ENCODE measurements at regions not wholly inside any gene's neighbourhood (a gene's known extent, or its start where the extent isn't known, plus 50 kb on each side); places are given as distances from the start of the nearest gene placed in this dataset.

- Mint-ChIP-seq H3K27me3 (ENCODE audit: low read depth, unreplicated experiment) (peaks cover 3% of the 10 kb centered on the region), H3K4me3 (ENCODE audit: unreplicated experiment) (no peak overlapping the region), H3K4me1 (ENCODE audit: low read depth, unreplicated experiment) (no peaks in the 10 kb centered on the region), H3K27ac (ENCODE audit: unreplicated experiment) (no peak overlapping the region), H3K9me3 (ENCODE audit: unreplicated experiment) (peaks cover 4% of the 10 kb centered on the region), H3K36me3 (ENCODE audit: low read depth, unreplicated experiment) (no peaks in the 10 kb centered on the region)
- Histone ChIP-seq H3K79me2 (ENCODE audit: insufficient read depth, low read length) (no peaks in the 10 kb centered on the region), H3K9ac (ENCODE audit: low read length) (no peak overlapping the region), H3K27me3 (ENCODE audit: insufficient read depth, low read length) (no peaks in the 10 kb centered on the region), H3K36me3 (ENCODE audit: insufficient read depth, low read length) (no peaks in the 10 kb centered on the region), H3K4me2 (ENCODE audit: low read length) (no peak overlapping the region), H2AFZ (ENCODE audit: low read depth, low read length) (no peak overlapping the region), H3K9me3 (ENCODE audit: insufficient read depth, low read depth, low read length) (no peaks in the 10 kb centered on the region), H3K4me1 (ENCODE audit: insufficient read depth, low read length) (no peaks in the 10 kb centered on the region), H3K4me3 (ENCODE audit: insufficient read depth, low read depth, low read length) (no peak overlapping the region), H3K27ac (ENCODE audit: low read depth, low read length) (no peak overlapping the region), H4K20me1 (ENCODE audit: insufficient read depth, low read length) (no peaks in the 10 kb centered on the region)
- FAIRE-seq (no peak), DNase-seq (ENCODE audit: low read depth) (no peak)
- TF ChIP-seq CTCF (IDR thresholded peaks at IDR 0.05; ENCODE audit: insufficient read depth, low read depth, low read length) (no peak), EZH2 (IDR thresholded peaks at IDR 0.05; ENCODE audit: insufficient read depth, low read length) (no peak)
These were observed 172.8 kb upstream of the KCTD3 start for GRCh38 chr1:215394084-215394991.

GRCh38 chr1:215397106-215397505 lies 170.0 kb upstream of the KCTD3 start:
- Mint-ChIP-seq H3K27ac (ENCODE audit: unreplicated experiment) (no peak overlapping the region), H3K4me3 (ENCODE audit: unreplicated experiment) (no peak overlapping the region), H3K27me3 (ENCODE audit: low read depth, unreplicated experiment) (peaks cover 3% of the 10 kb centered on the region), H3K36me3 (ENCODE audit: low read depth, unreplicated experiment) (no peaks in the 10 kb centered on the region), H3K9me3 (ENCODE audit: unreplicated experiment) (peaks cover 4% of the 10 kb centered on the region), H3K4me1 (ENCODE audit: low read depth, unreplicated experiment) (no peaks in the 10 kb centered on the region)
- TF ChIP-seq CTCF (IDR thresholded peaks at IDR 0.05; ENCODE audit: insufficient read depth, low read depth, low read length) (no peak), EZH2 (IDR thresholded peaks at IDR 0.05; ENCODE audit: insufficient read depth, low read length) (no peak)
- no peaks in the 10 kb centered on the region for H3K9me3 ChIP-seq (ENCODE audit: insufficient read depth, low read depth, low read length)
- no peaks in the 10 kb centered on the region for H3K4me1 ChIP-seq (ENCODE audit: insufficient read depth, low read length)
- FAIRE-seq (no peak), DNase-seq (ENCODE audit: low read depth) (no peak)
- H3K4me3 ChIP-seq (ENCODE audit: insufficient read depth, low read depth, low read length) = no peak overlapping the region
- H2AFZ ChIP-seq (ENCODE audit: low read depth, low read length) = no peak overlapping the region
- H3K27ac ChIP-seq (ENCODE audit: low read depth, low read length) = no peak overlapping the region
- no peaks in the 10 kb centered on the region for H4K20me1 ChIP-seq (ENCODE audit: insufficient read depth, low read length)
- H3K4me2 ChIP-seq (ENCODE audit: low read length) = no peak overlapping the region
- H3K27me3 ChIP-seq (ENCODE audit: insufficient read depth, low read length) = no peaks in the 10 kb centered on the region
- H3K9ac ChIP-seq (ENCODE audit: low read length) = no peak overlapping the region
- no peaks in the 10 kb centered on the region for H3K36me3 ChIP-seq (ENCODE audit: insufficient read depth, low read length)
- H3K79me2 ChIP-seq (ENCODE audit: insufficient read depth, low read length) = no peaks in the 10 kb centered on the region

- no peaks in the 10 kb centered on the region for H3K9me3 ChIP-seq (ENCODE audit: insufficient read depth, low read depth, low read length)
- H4K20me1 ChIP-seq (ENCODE audit: insufficient read depth, low read length) = no peaks in the 10 kb centered on the region
- peaks cover 3% of the 10 kb centered on the region for H3K27me3 Mint-ChIP-seq (ENCODE audit: low read depth, unreplicated experiment)
- no peak overlapping the region for H3K9ac ChIP-seq (ENCODE audit: low read length)
- no peaks in the 10 kb centered on the region for H3K36me3 Mint-ChIP-seq (ENCODE audit: low read depth, unreplicated experiment)
- H3K79me2 ChIP-seq (ENCODE audit: insufficient read depth, low read length) = no peaks in the 10 kb centered on the region
- H3K4me3 Mint-ChIP-seq (ENCODE audit: unreplicated experiment) = no peak overlapping the region
- FAIRE-seq (no peak), DNase-seq (ENCODE audit: low read depth) (no peak)
- no peaks in the 10 kb centered on the region for H3K4me1 ChIP-seq (ENCODE audit: insufficient read depth, low read length)
- H3K9me3 Mint-ChIP-seq (ENCODE audit: unreplicated experiment) = peaks cover 4% of the 10 kb centered on the region
- H3K27ac ChIP-seq (ENCODE audit: low read depth, low read length) = no peak overlapping the region
- H3K36me3 ChIP-seq (ENCODE audit: insufficient read depth, low read length) = no peaks in the 10 kb centered on the region
- H3K4me2 ChIP-seq (ENCODE audit: low read length) = no peak overlapping the region
- H3K27ac Mint-ChIP-seq (ENCODE audit: unreplicated experiment) = no peak overlapping the region
- no peaks in the 10 kb centered on the region for H3K4me1 Mint-ChIP-seq (ENCODE audit: low read depth, unreplicated experiment)
- H3K4me3 ChIP-seq (ENCODE audit: insufficient read depth, low read depth, low read length) = no peak overlapping the region
- H2AFZ ChIP-seq (ENCODE audit: low read depth, low read length) = no peak overlapping the region
- no peaks in the 10 kb centered on the region for H3K27me3 ChIP-seq (ENCODE audit: insufficient read depth, low read length)
- TF ChIP-seq CTCF (IDR thresholded peaks at IDR 0.05; ENCODE audit: insufficient read depth, low read depth, low read length) (no peak), EZH2 (IDR thresholded peaks at IDR 0.05; ENCODE audit: insufficient read depth, low read length) (no peak)
These were observed 169.3 kb upstream of the KCTD3 start for GRCh38 chr1:215397843-215398242.

Measured in astrocyte (in vitro differentiated cells and primary cell).